Stimulated activated CD4-positive, alpha-beta T cell treated with anti-CD3 and anti-CD28 coated beads, Interleukin-4, amount 100 ng/mL, for 4 hours (primary cell): ENCODE measurements at regions not wholly inside any gene's neighbourhood (a gene's known extent, or its start where the extent isn't known, plus 50 kb on each side); places are given as distances from the start of the nearest gene placed in this dataset.
"Not testable (repeated sequence)": the region's sequence is repeated elsewhere in the genome, so short reads cannot be mapped to it uniquely, and the experiment has no call there.

Experiments used
- DNase-seq, 2 experiments: peaks; one replicate each; pipeline ENCODE4 v3.0.0-alpha.2; 2020

- no peak for DNase-seq
These were observed 542.1 kb upstream of the ATP2B1 start for GRCh38 chr12:90250766-90251165.

- DNase-seq: no peak
These were observed 541.4 kb upstream of the ATP2B1 start for GRCh38 chr12:90250042-90250441.

- no peak for DNase-seq
These were observed 538.0 kb upstream of the ATP2B1 start for GRCh38 chr12:90246688-90247087.

GRCh38 chr12:90245391-90245790 lies 536.8 kb upstream of the ATP2B1 start:
- DNase-seq: no peak

- DNase-seq: no peak
These were observed 535.6 kb upstream of the ATP2B1 start for GRCh38 chr12:90244232-90244631.

- DNase-seq: no peak
These were observed 534.6 kb upstream of the ATP2B1 start for GRCh38 chr12:90243211-90243610.

GRCh38 chr12:90239732-90240260 lies 531.2 kb upstream of the ATP2B1 start:
- DNase-seq: no peak

GRCh38 chr12:90238663-90239271 lies 530.1 kb upstream of the ATP2B1 start:
- no peak for DNase-seq

GRCh38 chr12:90237841-90238240 lies 529.2 kb upstream of the ATP2B1 start:
- no peak for DNase-seq

GRCh38 chr12:90235642-90236041 lies 527.0 kb upstream of the ATP2B1 start:
- DNase-seq: no peak

- no peak for DNase-seq
These were observed 525.8 kb upstream of the ATP2B1 start for GRCh38 chr12:90234472-90234871.

GRCh38 chr12:90233168-90234100 lies 524.8 kb upstream of the ATP2B1 start:
- DNase-seq: no peak

- DNase-seq: no peak
These were observed 521.0 kb upstream of the ATP2B1 start for GRCh38 chr12:90229407-90230170.

- DNase-seq: no peak
These were observed 517.6 kb upstream of the ATP2B1 start for GRCh38 chr12:90226211-90226610.

- no peak for DNase-seq
These were observed 508.2 kb upstream of the ATP2B1 start for GRCh38 chr12:90216815-90217214.

- DNase-seq: no peak
These were observed 507.4 kb upstream of the ATP2B1 start for GRCh38 chr12:90216020-90216552.

GRCh38 chr12:90211017-90211416 lies 502.4 kb upstream of the ATP2B1 start:
- DNase-seq: no peak

- no peak for DNase-seq
These were observed 500.4 kb upstream of the ATP2B1 start for GRCh38 chr12:90209029-90209428.

GRCh38 chr12:90208379-90208778 lies 499.7 kb upstream of the ATP2B1 start:
- not testable (repeated sequence) for DNase-seq

GRCh38 chr12:90207799-90208198 lies 499.2 kb upstream of the ATP2B1 start:
- DNase-seq: no peak

- DNase-seq: no peak
These were observed 496.5 kb upstream of the ATP2B1 start for GRCh38 chr12:90205165-90205564.

GRCh38 chr12:90203556-90203955 lies 494.9 kb upstream of the ATP2B1 start:
- DNase-seq: no peak

- DNase-seq: no peak
These were observed 490.4 kb upstream of the ATP2B1 start for GRCh38 chr12:90199006-90199405.
